Medulla oblongata (tissue), 1 donor: ENCODE measurements at regions not wholly inside any gene's neighbourhood (a gene's known extent, or its start where the extent isn't known, plus 50 kb on each side); places are given as distances from the start of the nearest gene placed in this dataset.

ENCODE experiments used
- DNase-seq: peaks from one replicate; pipeline ENCODE4 v3.0.0-alpha.2; 2015; ENCODE audit errors: extremely low spot score

- DNase-seq, result no peak
Observed at GRCh38 chr15:93241696-93242585, 152.9 kb upstream of the RGMA start.

GRCh38 chr15:93239993-93240392 is 151.0 kb upstream of the RGMA start:
- DNase-seq, result no peak

GRCh38 chr15:93239591-93239990 is 150.6 kb upstream of the RGMA start:
- DNase-seq, result no peak

GRCh38 chr15:93238641-93239040 is 149.6 kb upstream of the RGMA start:
- DNase-seq, result no peak

GRCh38 chr15:93235926-93236780 is 147.1 kb upstream of the RGMA start:
- peak; percentile 71 for DNase-seq

- DNase-seq, result no peak
Observed at GRCh38 chr15:93235269-93235668, 146.3 kb upstream of the RGMA start.

GRCh38 chr15:93233710-93234109 is 144.7 kb upstream of the RGMA start:
- DNase-seq, result no peak

- DNase-seq, result no peak
Observed at GRCh38 chr15:93232845-93233244, 143.8 kb upstream of the RGMA start.

- no peak for DNase-seq
Observed at GRCh38 chr15:93231994-93232393, 143.0 kb upstream of the RGMA start.

GRCh38 chr15:93231261-93231925 is 142.4 kb upstream of the RGMA start:
- no peak for DNase-seq

- no peak for DNase-seq
Observed at GRCh38 chr15:93228546-93228945, 139.5 kb upstream of the RGMA start.

- no peak for DNase-seq
Observed at GRCh38 chr15:93223803-93224202, 134.8 kb upstream of the RGMA start.

GRCh38 chr15:93221759-93222158 is 132.7 kb upstream of the RGMA start:
- no peak for DNase-seq

GRCh38 chr15:93219859-93220420 is 130.9 kb upstream of the RGMA start:
- DNase-seq, result no peak

GRCh38 chr15:93217343-93217742 is 128.3 kb upstream of the RGMA start:
- no peak for DNase-seq

- DNase-seq, result no peak
Observed at GRCh38 chr15:93214106-93214505, 125.1 kb upstream of the RGMA start.

GRCh38 chr15:93213281-93213680 is 124.3 kb upstream of the RGMA start:
- DNase-seq, result no peak

GRCh38 chr15:93212578-93212977 is 123.6 kb upstream of the RGMA start:
- no peak for DNase-seq

GRCh38 chr15:93210995-93211394 is 122.0 kb upstream of the RGMA start:
- no peak for DNase-seq

- no peak for DNase-seq
Observed at GRCh38 chr15:93209690-93210445, 120.9 kb upstream of the RGMA start.

GRCh38 chr15:93206893-93207292 is 117.9 kb upstream of the RGMA start:
- no peak for DNase-seq
